Activated T-helper 9 cell treated with anti-CD3 and anti-CD28 coated beads, Interleukin-2, amount 50 U/mL, for 16 hours (primary cell): ENCODE measurements at regions not wholly inside any gene's neighbourhood (a gene's known extent, or its start where the extent isn't known, plus 50 kb on each side); places are given as distances from the start of the nearest gene placed in this dataset.

Source experiments
- DNase-seq: peaks from one replicate; pipeline ENCODE4 v3.0.0-alpha.2; 2020; ENCODE audit warnings: low read depth

DNA sequence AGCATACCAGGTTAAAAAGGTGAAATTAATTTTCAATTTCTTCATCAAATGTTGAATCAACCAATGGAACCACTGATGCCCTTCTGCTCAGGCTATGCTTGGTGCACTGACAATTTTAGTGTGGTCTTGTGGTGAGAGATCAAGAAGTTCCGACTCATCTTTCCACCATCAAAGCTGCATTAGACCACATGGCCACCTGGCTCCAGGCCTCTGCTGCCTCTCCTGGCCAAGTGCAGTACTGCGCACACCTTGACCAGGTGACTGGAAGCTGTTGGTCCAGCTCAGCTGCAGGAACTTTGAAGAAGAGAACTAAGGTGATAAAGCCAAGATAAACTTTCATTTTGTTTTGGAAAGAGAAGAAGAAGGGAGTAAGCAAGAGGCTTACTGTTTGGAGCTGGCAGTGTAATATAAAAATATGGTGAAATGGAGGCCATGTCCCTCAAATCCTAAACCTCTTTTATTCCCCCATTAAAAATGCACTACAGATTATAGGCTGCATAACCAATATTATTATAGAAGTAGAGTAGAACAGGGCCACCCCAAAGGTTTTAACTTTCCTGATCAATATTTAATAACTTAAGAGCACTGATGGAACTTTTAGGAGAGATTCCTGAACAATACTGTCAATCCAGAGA is 315.5 kb upstream of the C9orf72 start:
- DNase-seq: no peak

GRCh38 chr9:27924502-27924901 is 351.2 kb upstream of the C9orf72 start:
- DNase-seq: no peak

- DNase-seq: no peak
Measured at GRCh38 chr9:27925815-27926214, 352.5 kb upstream of the C9orf72 start.

GRCh38 chr9:27929841-27930240 is 356.6 kb upstream of the C9orf72 start:
- DNase-seq: no peak

DNA sequence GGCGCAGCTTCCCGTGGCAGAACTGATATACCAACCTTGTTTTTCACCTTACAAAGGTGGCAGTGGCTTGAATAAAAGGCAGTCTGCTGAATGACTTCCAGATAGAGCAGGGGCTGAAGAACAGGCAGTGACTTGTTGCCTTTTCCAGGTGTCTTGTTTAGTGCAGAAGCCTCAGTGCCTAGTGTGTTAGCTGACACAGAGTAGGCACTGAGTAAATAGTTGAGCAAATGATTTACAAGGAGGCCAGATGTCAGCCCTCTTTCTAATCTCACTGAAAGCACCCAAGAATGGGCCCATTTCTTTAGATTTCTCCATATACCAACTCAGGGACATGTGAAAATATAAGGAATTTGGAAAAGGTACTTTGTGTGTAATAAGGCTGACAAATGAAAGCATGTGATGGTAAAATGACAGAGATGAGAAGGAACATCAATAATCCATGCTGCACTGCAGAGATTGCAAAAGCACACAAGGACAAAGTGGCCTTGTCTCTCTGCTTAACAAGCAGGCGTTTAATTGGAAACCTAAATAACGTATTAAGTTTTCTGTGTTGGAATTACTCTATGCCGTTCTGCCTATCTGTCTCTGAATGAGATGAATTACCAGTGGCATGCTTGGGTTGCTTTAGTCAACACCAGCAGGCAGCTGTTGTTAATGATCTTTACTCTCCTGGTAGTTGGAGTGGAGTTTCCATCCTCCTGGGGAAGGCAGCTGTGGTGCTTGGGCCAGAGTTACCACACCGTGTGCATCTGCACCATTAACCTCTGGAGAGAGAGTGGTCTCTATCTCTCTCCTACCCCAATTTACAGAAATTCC is 360.1 kb upstream of the C9orf72 start:
- DNase-seq: no peak

DNA sequence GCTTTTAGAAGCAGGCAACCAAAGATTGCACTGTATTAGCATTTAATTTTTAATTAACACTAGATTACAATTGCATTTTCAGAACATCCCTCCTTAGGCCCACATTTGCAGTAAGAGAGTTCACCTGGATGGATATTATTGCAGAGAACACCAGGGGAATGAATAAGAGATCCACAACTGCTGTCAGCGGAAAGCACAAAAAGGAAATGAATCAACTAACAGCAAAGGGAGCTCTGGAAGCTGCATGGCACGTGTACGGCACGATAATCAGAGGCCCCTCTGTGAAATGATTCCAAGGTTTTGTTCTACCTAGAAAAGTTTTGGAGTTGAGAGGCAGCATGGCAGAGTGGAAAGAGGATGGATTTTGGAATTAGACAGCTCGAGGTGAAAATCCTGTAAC is 361.2 kb upstream of the C9orf72 start:
- DNase-seq: no peak

GRCh38 chr9:27939186-27939585 is 365.9 kb upstream of the C9orf72 start:
- DNase-seq: no peak

DNA sequence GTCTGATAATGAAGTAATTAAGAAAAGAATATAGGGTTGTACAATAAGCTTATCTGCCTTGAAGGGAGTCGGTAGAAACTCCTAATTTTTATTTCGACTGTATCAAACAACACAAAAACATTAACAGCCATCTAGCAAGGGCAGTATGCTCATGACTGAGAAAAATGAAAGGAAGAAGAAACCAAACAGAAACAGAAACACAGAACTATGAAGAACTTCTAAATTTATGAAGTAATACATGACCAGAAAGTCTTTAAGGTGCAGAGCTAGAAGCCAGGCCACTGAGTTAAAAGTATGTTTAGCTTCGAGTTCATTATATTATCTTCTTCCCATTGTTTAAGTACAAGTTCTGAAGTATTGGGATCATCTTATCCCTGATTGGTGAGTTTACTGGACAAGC is 367.3 kb upstream of the C9orf72 start:
- DNase-seq: no peak

DNA sequence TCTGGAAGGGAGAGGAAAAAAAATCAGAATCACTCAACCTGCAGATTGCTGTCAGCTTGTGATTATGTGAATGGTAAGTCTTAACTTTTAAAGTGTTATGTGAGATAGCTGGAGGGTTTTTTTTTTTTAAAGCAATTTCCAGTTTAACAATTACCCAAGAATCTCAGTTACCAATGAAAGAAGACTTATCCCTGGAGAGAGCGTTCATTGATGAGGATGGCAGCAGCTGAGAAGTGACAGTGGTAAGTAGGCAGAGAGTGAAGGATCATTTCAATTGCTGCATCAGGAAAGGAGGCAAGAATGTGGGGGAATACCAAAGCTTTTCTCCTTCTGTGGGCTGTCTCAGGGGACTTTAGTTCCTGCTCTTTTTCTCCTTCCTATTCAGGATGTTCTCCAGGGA is 370.2 kb upstream of the C9orf72 start:
- no peak for DNase-seq

GRCh38 chr9:27945386-27945785 is 372.1 kb upstream of the C9orf72 start:
- DNase-seq: no peak

DNA sequence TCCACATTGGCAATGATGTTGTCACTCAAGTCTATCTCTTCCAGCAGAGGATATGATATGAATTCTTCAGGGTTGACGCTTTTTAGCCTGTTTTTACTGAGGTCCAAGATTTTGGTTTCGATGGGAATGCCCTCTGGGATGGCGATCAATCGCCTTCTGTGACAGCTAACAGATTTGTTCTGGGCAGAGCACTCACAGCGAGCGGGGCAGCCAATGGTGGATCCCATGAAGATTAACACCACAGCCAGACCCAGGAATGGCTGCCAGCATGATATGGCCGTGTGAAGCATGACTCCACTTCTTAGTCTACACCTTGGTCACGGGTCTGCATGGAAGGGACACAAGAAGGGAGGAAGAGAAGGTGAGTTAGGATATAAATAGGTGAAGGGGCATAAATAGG is 377.1 kb upstream of the C9orf72 start:
- DNase-seq: no peak

DNA sequence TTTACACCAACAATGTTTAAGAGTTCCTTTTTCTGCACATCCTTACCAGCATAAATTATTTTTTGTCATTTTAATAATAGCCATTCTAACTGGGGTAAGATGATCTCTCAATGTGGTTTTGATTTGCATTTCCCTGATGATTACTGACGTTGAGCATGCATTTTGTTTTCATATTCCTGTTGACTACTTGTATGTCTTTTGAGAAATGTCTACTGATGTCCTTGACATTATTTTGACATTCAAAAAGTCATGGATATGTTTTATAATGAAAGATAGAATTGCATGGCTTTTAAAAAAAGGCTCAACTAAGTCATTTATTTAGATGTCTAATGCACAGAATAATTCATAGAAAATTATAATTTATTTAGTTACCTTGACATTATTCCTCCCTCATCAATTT is 381.6 kb upstream of the C9orf72 start:
- DNase-seq: no peak

DNA sequence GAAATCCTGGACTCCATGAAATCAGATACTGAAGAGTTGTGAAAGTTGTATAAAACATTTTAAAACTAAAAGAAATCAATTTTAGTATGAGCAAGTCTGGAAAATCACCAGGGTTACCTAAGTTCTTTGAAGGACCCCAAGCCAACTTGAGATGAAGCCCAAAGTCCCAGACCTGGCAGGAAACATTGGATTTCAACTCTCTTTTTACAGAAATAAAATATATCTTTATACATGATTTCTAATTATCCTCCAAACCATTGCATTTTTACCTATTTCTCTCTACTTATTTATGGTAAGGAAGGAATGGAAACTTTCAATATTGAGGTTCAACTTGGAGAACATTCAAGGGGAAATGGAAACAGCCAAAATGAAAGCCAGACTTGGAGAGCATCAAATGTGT is 390.6 kb upstream of the C9orf72 start:
- DNase-seq: no peak

- DNase-seq: no peak
Measured at GRCh38 chr9:27967210-27967609, 393.9 kb upstream of the C9orf72 start.

- DNase-seq: no peak
Measured at GRCh38 chr9:27977931-27978330, 404.6 kb upstream of the C9orf72 start.

GRCh38 chr9:27985714-27986113 is 412.4 kb upstream of the C9orf72 start:
- DNase-seq: no peak

GRCh38 chr9:27990524-27990923 is 417.2 kb upstream of the C9orf72 start:
- DNase-seq: no peak

DNA sequence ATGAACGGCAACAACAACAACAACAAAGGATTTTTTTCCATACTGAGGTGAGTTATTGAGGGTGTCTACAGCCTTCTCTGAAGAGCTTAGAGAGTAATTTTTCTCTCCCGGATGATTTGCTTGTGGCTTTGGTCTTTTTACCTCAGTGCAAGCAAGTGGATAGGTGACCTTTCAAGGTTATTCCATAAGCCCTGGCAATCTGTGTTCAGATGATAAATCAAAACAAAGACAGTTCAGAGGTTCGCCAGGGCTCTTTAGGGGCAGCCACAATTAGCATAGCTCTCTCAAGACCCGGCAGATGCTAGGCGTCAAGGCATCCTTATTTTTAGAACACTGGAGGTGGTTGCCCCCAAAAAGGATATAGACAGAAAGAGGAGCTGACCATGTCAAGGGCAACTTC is 417.9 kb upstream of the C9orf72 start:
- no peak for DNase-seq

- no peak for DNase-seq
Measured at GRCh38 chr9:28001096-28001495, 427.8 kb upstream of the C9orf72 start.

- DNase-seq: no peak
Measured at GRCh38 chr9:28004900-28005299, 431.6 kb upstream of the C9orf72 start.

- DNase-seq: no peak
Measured at GRCh38 chr9:28005779-28006178, 432.5 kb upstream of the C9orf72 start.

- DNase-seq: no peak
Measured at GRCh38 chr9:28007097-28007817, 434.0 kb upstream of the C9orf72 start.

GRCh38 chr9:28014212-28014611 is 440.9 kb upstream of the C9orf72 start:
- no peak for DNase-seq
